ENCODE measurements at regions not wholly inside any gene's neighbourhood (a gene's known extent, or its start where the extent isn't known, plus 50 kb on each side); places are given as distances from the start of the nearest gene placed in this dataset.

- ATAC-seq, result no peak
- TF ChIP-seq ZC3H10 (CRISPR knock-in tag; IDR thresholded peaks at IDR 0.05) (no peak), BACH2 (CRISPR knock-in tag; IDR thresholded peaks at IDR 0.05; ENCODE audit: borderline replicate concordance) (no peak), RARB (CRISPR knock-in tag; IDR thresholded peaks at IDR 0.05) (no peak), SNAI2 (CRISPR knock-in tag; IDR thresholded peaks at IDR 0.05) (no peak), ZFP30 (CRISPR knock-in tag; IDR thresholded peaks at IDR 0.05) (no peak), ZFP3 (CRISPR knock-in tag; IDR thresholded peaks at IDR 0.05) (no peak), PATZ1 (CRISPR knock-in tag; IDR thresholded peaks at IDR 0.05; ENCODE audit: borderline replicate concordance) (no peak), CSRNP3 (CRISPR knock-in tag; IDR thresholded peaks at IDR 0.05) (no peak), ARNTL (CRISPR knock-in tag; IDR thresholded peaks at IDR 0.05; ENCODE audit: borderline replicate concordance, low read depth) (no peak)
Observed at GRCh38 chr3:174749143-174749542, 110.0 kb upstream of the NAALADL2 start.

DNA sequence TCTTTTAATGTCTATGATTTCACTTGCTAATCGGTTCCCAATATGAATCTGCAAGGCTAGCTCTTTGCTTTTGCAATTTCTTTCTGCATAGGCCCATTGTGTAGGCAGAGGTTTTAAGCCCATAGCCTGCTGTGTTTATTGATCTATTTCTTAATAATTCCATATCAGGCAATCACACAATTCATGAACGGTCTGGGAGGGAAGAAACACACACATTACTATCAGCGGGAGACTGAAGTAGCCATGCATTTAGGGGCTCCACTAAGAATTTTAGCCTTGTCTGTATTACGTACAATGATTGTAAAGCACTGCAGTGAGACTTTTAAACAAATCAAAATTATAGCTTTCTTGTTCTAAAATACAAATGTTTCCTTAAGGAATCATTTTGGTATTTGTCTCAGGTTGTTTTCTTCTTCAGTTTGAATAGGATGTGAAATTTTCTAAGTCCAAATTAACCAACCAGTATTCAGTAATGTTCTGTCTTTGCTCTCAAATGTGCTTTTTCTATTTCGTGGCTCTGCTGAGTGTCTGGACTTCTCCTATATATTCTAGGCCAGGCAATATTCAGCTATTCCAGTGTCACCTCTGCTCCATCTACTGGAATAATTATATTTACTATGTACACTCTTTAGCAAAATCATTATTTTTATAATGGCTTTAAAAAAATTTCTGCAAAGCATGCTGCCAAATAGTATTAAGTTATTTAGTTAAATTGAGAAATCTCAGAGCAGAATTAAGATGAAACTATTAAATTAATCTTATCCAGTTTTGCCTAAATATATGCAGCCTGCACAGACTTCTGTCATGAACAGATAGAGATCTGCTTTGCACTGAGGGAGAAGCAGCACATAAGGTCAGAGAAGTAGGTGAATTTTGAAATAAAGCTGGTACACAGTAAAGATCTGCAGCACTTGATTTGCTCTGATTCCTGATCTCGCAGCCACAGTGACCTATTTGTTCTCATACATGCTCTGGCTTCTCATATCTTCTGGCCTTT, 103.0 kb upstream of the NAALADL2 start:
- TF ChIP-seq ESRRG (CRISPR knock-in tag; IDR thresholded peaks at IDR 0.05) (no peak), GLIS3 (CRISPR knock-in tag; IDR thresholded peaks at IDR 0.05) (peak; percentile 37; the same call in 1 of the 2 replicates), CSRNP3 (CRISPR knock-in tag; IDR thresholded peaks at IDR 0.05) (peak; percentile 48; the same call in 1 of the 2 replicates), SNAI2 (CRISPR knock-in tag; IDR thresholded peaks at IDR 0.05) (no peak), TCF4 (CRISPR knock-in tag; IDR thresholded peaks at IDR 0.05; ENCODE audit: borderline replicate concordance) (peak; percentile 93), ISL1 (CRISPR knock-in tag; IDR thresholded peaks at IDR 0.05) (peak; percentile 64)
- TF ChIP-seq, protein P1, sequence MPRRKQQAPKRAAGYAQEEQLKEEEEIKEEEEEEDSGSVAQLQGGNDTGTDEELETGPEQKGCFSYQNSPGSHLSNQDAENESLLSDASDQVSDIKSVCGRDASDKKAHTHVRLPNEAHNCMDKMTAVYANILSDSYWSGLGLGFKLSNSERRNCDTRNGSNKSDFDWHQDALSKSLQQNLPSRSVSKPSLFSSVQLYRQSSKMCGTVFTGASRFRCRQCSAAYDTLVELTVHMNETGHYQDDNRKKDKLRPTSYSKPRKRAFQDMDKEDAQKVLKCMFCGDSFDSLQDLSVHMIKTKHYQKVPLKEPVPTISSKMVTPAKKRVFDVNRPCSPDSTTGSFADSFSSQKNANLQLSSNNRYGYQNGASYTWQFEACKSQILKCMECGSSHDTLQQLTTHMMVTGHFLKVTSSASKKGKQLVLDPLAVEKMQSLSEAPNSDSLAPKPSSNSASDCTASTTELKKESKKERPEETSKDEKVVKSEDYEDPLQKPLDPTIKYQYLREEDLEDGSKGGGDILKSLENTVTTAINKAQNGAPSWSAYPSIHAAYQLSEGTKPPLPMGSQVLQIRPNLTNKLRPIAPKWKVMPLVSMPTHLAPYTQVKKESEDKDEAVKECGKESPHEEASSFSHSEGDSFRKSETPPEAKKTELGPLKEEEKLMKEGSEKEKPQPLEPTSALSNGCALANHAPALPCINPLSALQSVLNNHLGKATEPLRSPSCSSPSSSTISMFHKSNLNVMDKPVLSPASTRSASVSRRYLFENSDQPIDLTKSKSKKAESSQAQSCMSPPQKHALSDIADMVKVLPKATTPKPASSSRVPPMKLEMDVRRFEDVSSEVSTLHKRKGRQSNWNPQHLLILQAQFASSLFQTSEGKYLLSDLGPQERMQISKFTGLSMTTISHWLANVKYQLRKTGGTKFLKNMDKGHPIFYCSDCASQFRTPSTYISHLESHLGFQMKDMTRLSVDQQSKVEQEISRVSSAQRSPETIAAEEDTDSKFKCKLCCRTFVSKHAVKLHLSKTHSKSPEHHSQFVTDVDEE (CRISPR knock-in tag; IDR thresholded peaks at IDR 0.05), result peak; percentile 95
- ATAC-seq, result peak; percentile 75

- no peak for ATAC-seq
- TF ChIP-seq TCF4 (CRISPR knock-in tag; IDR thresholded peaks at IDR 0.05; ENCODE audit: borderline replicate concordance), result peak; percentile 73
- no peak for TF ChIP-seq ARNTL (CRISPR knock-in tag; IDR thresholded peaks at IDR 0.05; ENCODE audit: borderline replicate concordance, low read depth)
- no peak for TF ChIP-seq ESRRG (CRISPR knock-in tag; IDR thresholded peaks at IDR 0.05)
- TF ChIP-seq OSR1 (CRISPR knock-in tag; IDR thresholded peaks at IDR 0.05), result no peak
- no peak for TF ChIP-seq CSRNP3 (CRISPR knock-in tag; IDR thresholded peaks at IDR 0.05)
Observed at GRCh38 chr3:174758943-174759342, 100.2 kb upstream of the NAALADL2 start.

GRCh38 chr3:174767406-174767805, 91.7 kb upstream of the NAALADL2 start:
- no peak for ATAC-seq
- TF ChIP-seq ISL1 (CRISPR knock-in tag; IDR thresholded peaks at IDR 0.05) (no peak), ARNTL (CRISPR knock-in tag; IDR thresholded peaks at IDR 0.05; ENCODE audit: borderline replicate concordance, low read depth) (no peak), TCF4 (CRISPR knock-in tag; IDR thresholded peaks at IDR 0.05; ENCODE audit: borderline replicate concordance) (no peak), ESRRG (CRISPR knock-in tag; IDR thresholded peaks at IDR 0.05) (no peak), ZFP3 (CRISPR knock-in tag; IDR thresholded peaks at IDR 0.05) (no peak), BACH2 (CRISPR knock-in tag; IDR thresholded peaks at IDR 0.05; ENCODE audit: borderline replicate concordance) (no peak), ZC3H10 (CRISPR knock-in tag; IDR thresholded peaks at IDR 0.05) (no peak), RARB (CRISPR knock-in tag; IDR thresholded peaks at IDR 0.05) (no peak), ZNF8 (CRISPR knock-in tag; IDR thresholded peaks at IDR 0.05) (no peak), OSR1 (CRISPR knock-in tag; IDR thresholded peaks at IDR 0.05) (no peak)
- TF ChIP-seq, protein P2, sequence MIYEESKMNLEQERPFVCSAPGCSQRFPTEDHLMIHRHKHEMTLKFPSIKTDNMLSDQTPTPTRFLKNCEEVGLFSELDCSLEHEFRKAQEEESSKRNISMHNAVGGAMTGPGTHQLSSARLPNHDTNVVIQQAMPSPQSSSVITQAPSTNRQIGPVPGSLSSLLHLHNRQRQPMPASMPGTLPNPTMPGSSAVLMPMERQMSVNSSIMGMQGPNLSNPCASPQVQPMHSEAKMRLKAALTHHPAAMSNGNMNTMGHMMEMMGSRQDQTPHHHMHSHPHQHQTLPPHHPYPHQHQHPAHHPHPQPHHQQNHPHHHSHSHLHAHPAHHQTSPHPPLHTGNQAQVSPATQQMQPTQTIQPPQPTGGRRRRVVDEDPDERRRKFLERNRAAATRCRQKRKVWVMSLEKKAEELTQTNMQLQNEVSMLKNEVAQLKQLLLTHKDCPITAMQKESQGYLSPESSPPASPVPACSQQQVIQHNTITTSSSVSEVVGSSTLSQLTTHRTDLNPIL (CRISPR knock-in tag; IDR thresholded peaks at IDR 0.05; ENCODE audit: low read depth), result no peak
